ENCODE measurements at regions not wholly inside any gene's neighbourhood (a gene's known extent, or its start where the extent isn't known, plus 50 kb on each side); places are given as distances from the start of the nearest gene placed in this dataset.

GRCh38 chr6:11410539-11411307 is 126.8 kb upstream of the TMEM170B start (continued):
- TF ChIP-seq ZNF687 (CRISPR knock-in tag; IDR thresholded peaks at IDR 0.05) (no peak), KLF6 (CRISPR knock-in tag; IDR thresholded peaks at IDR 0.05) (no peak)

GRCh38 chr6:11409371-11409770 is 128.2 kb upstream of the TMEM170B start:
- Histone ChIP-seq H3K27ac (ENCODE audit: extremely low read length, insufficient read depth, low read length) (no peak overlapping the region), H3K27me3 (ENCODE audit: control insufficient read depth in 1 of 2, insufficient read depth in 2 of 2, low read length in 2 of 2) (no peaks in the 10 kb centered on the region), H3K4me1 (ENCODE audit: insufficient read depth, low read length) (peaks cover 18% of the 10 kb centered on the region), H3K4me3 (replicated peaks in 1 of 3; ENCODE audit: insufficient read depth in 1 of 3, low read depth in 2 of 3, low read length in 3 of 3) (no peak overlapping the region), H3K4me2 (ENCODE audit: low read depth, low read length) (no peak overlapping the region), H3K9ac (ENCODE audit: insufficient read depth, low read depth, low read length) (no peak overlapping the region), H3K9me3 (ENCODE audit: low read length) (no peaks in the 10 kb centered on the region), H3K36me3 (replicated peaks in 1 of 2; ENCODE audit: control insufficient read depth in 1 of 2, insufficient read depth in 2 of 2, low read length in 2 of 2) (no peaks in the 10 kb centered on the region), H2AFZ (ENCODE audit: low read length) (no peak overlapping the region), H3K79me2 (ENCODE audit: insufficient read depth, low read length) (no peaks in the 10 kb centered on the region), H4K20me1 (ENCODE audit: insufficient read depth, low read length) (no peaks in the 10 kb centered on the region)
- ATAC-seq (no peak), FAIRE-seq (no peak), DNase-seq (ENCODE audit: low spot score) (no peak)
- no peak for TF ChIP-seq GZF1 (CRISPR knock-in tag; IDR thresholded peaks at IDR 0.05)
- TF ChIP-seq ZNF281 (CRISPR knock-in tag; IDR thresholded peaks at IDR 0.05; ENCODE audit: borderline replicate concordance) = no peak
- no peak for TF ChIP-seq NFE2L2 (IDR thresholded peaks at IDR 0.05; ENCODE audit: low read length)
- ChIA-PET CTCF (ENCODE audit: low intra/inter-chr PET ratio, low total read pairs) (no interaction called here), POLR2A (interaction anchor here (1.1 kb wide), 1 partner anchor 11 kb away, joined by 3 read pairs; no protein-coding TSS in a partner anchor)
- intact Hi-C loops (cut with micrococcal nuclease; ENCODE audit: unreplicated experiment) (no loop called here), in situ Hi-C loops (cut with HindIII; ENCODE audit: extremely low pct_ligation_motif_present, low pct_unique_long_range_greater_than_20kb) (no loop called here)
- no TSS peak for BruUV-seq (replicated peaks)

All from HepG2 (cell line).